ENCODE measurements at regions not wholly inside any gene's neighbourhood (a gene's known extent, or its start where the extent isn't known, plus 50 kb on each side); places are given as distances from the start of the nearest gene placed in this dataset.

GRCh38 chr18:60568220-60568619 is 195.6 kb upstream of the MC4R start:
- Histone ChIP-seq H3K9me3 (no peaks in the 10 kb centered on the region), H3K4me3 (no peak overlapping the region), H3K4me1 (ENCODE audit: low read depth) (no peaks in the 10 kb centered on the region), H3K36me3 (ENCODE audit: low read depth) (no peaks in the 10 kb centered on the region)
- DNase-seq = no peak
- ATAC-seq = no peak
- TF ChIP-seq, protein P1, sequence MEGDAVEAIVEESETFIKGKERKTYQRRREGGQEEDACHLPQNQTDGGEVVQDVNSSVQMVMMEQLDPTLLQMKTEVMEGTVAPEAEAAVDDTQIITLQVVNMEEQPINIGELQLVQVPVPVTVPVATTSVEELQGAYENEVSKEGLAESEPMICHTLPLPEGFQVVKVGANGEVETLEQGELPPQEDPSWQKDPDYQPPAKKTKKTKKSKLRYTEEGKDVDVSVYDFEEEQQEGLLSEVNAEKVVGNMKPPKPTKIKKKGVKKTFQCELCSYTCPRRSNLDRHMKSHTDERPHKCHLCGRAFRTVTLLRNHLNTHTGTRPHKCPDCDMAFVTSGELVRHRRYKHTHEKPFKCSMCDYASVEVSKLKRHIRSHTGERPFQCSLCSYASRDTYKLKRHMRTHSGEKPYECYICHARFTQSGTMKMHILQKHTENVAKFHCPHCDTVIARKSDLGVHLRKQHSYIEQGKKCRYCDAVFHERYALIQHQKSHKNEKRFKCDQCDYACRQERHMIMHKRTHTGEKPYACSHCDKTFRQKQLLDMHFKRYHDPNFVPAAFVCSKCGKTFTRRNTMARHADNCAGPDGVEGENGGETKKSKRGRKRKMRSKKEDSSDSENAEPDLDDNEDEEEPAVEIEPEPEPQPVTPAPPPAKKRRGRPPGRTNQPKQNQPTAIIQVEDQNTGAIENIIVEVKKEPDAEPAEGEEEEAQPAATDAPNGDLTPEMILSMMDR (IDR thresholded peaks at IDR 0.05) = no peak
- intact Hi-C loops (cut with DNase I, micrococcal nuclease) = no loop called here

- Histone ChIP-seq H3K36me3 (ENCODE audit: low read depth) (no peaks in the 10 kb centered on the region), H3K9me3 (no peaks in the 10 kb centered on the region), H3K4me3 (no peak overlapping the region), H3K4me1 (ENCODE audit: low read depth) (no peaks in the 10 kb centered on the region)
- ATAC-seq (no peak), DNase-seq (no peak)
- intact Hi-C loops (cut with DNase I, micrococcal nuclease) = no loop called here
- TF ChIP-seq, protein P1 (IDR thresholded peaks at IDR 0.05) = no peak
Measured at GRCh38 chr18:60570172-60570571, 197.6 kb upstream of the MC4R start.

GRCh38 chr18:60577457-60577856 is 204.9 kb upstream of the MC4R start:
- no peak for DNase-seq
- H3K36me3 ChIP-seq (ENCODE audit: low read depth) = no peaks in the 10 kb centered on the region
- H3K4me1 ChIP-seq (ENCODE audit: low read depth) = no peaks in the 10 kb centered on the region
- intact Hi-C loops (cut with DNase I, micrococcal nuclease) = no loop called here
- no peaks in the 10 kb centered on the region for H3K9me3 ChIP-seq
- no peak for ATAC-seq
- TF ChIP-seq, protein P1 (IDR thresholded peaks at IDR 0.05) = no peak
- no peak overlapping the region for H3K4me3 ChIP-seq

GRCh38 chr18:60585670-60586069 is 213.1 kb upstream of the MC4R start:
- Histone ChIP-seq H3K36me3 (ENCODE audit: low read depth) (no peaks in the 10 kb centered on the region), H3K4me1 (ENCODE audit: low read depth) (no peaks in the 10 kb centered on the region), H3K9me3 (no peaks in the 10 kb centered on the region), H3K4me3 (no peak overlapping the region)
- intact Hi-C loops (cut with DNase I, micrococcal nuclease) = no loop called here
- no peak for DNase-seq
- no peak for ATAC-seq
- TF ChIP-seq, protein P1 (IDR thresholded peaks at IDR 0.05) = no peak

- DNase-seq (no peak), ATAC-seq (no peak)
- TF ChIP-seq, protein P1 (IDR thresholded peaks at IDR 0.05) = no peak
- intact Hi-C loops (cut with DNase I, micrococcal nuclease) = no loop called here
- no peak overlapping the region for H3K4me3 ChIP-seq
- no peaks in the 10 kb centered on the region for H3K36me3 ChIP-seq (ENCODE audit: low read depth)
- H3K4me1 ChIP-seq (ENCODE audit: low read depth) = no peaks in the 10 kb centered on the region
- H3K9me3 ChIP-seq = no peaks in the 10 kb centered on the region
Measured at GRCh38 chr18:60593249-60593648, 220.7 kb upstream of the MC4R start.

DNA sequence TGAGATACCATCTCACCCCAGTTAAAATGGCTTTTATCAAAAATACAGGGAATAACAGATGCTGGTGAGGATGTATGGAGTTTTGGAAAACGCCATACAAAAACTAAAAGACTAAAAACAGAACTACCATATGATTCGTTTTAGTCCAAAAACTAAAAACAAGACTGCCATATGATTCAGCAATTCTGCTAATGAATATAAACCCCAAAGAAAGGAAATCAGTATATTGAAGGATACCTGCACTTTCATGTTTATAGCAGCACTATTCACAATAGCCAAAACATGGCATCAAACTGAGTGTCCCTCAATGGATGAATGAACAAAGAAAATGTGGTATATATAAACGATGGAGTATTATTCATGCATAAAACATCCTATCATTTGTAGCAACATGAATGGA is 224.4 kb upstream of the MC4R start:
- no peak for DNase-seq
- Histone ChIP-seq H3K4me1 (ENCODE audit: low read depth) (no peaks in the 10 kb centered on the region), H3K36me3 (ENCODE audit: low read depth) (no peaks in the 10 kb centered on the region), H3K9me3 (no peaks in the 10 kb centered on the region), H3K4me3 (no peak overlapping the region)
- TF ChIP-seq, protein P1 (IDR thresholded peaks at IDR 0.05) = no peak
- ATAC-seq = no peak
- intact Hi-C loops (cut with DNase I, micrococcal nuclease) = no loop called here

All from mucosa of descending colon (tissue), 3 donors.